CD4-positive, alpha-beta T cell treated with Interleukin-6 for 4 hours (primary cell): ENCODE measurements at regions not wholly inside any gene's neighbourhood (a gene's known extent, or its start where the extent isn't known, plus 50 kb on each side); places are given as distances from the start of the nearest gene placed in this dataset.
"Not testable (repeated sequence)": the region's sequence is repeated elsewhere in the genome, so short reads cannot be mapped to it uniquely, and the experiment has no call there.

ENCODE experiments used
- DNase-seq: peaks from one replicate; pipeline ENCODE4 v3.0.0-alpha.2; 2020; ENCODE audit warnings: mixed read lengths

DNA sequence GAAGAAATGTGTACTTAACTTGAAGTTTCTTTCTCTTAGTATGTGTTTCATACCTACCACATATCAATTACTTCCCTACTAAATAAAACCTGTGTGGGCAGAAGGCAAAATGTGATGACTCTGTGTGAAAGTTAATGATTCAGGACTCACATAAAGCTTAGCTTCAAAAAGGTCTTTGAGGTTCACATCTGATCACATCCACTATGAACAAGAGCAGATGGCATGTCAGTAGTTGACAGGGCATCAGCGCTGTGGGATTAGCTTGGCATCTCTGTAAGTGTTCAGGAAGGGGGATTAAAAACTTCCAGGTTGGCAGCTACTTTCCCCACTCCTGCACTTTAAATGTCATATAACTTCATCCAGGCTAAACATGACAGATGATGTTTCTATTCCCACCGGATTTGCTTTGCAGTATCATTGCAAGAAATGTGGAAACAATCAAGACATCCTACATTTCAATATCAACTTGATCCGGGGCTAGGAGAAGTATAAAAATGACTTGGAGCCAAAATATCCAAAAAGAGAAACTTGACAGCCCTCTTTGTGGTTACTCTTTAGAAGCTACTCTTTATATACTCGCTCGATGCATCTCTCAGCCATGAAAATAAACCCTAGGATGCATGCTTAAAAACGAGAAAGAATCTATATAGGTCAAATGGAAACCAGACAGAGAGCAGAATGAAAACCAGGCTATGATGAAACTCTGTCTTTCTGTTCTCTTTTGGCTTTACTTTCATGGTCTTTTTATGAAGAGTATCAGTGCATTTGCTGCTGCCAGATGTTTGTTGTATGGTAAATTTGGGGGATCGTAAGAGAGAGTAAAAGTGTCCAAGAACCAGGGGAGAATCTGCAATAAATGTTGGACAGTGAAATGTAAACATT is 273.1 kb upstream of the ALCAM start:
- no peak for DNase-seq

DNA sequence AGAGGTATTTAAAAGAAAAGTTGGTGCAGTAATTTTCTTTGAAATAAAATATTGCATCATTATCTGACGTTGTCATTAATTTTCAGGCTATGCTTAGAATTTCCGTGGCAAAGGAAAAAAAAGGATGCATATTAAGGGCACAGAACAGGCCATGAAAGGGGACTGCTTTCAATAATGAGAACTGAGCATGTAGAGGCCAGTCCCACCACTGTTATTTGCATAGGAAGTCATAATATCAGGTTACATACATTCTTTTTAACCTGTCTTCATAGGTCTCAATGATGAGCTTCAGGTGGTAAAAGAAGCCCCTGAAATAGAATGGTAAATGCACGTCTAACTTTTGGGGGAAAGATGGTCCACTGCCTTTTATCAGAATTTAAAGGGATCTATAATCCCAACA is 272.1 kb upstream of the ALCAM start:
- DNase-seq: no peak

DNA sequence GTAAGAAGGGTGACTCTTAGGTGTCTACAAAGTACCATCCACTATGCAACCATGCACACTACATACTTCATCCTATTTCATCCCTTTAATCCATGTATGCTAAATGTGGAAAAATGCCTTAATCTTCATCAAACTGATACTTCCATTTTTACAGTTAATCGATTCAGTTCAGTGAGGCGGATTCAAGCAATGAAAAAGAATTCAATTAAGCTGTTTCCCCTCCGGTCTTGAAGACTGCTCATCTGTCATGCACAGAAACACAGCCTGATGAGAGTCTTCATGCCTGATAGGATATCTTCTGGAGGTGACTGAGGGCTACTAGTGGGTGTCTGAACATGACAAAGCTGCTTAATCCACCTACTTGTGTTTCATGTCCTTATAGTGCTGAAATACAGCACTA is 270.6 kb upstream of the ALCAM start:
- DNase-seq: no peak

DNA sequence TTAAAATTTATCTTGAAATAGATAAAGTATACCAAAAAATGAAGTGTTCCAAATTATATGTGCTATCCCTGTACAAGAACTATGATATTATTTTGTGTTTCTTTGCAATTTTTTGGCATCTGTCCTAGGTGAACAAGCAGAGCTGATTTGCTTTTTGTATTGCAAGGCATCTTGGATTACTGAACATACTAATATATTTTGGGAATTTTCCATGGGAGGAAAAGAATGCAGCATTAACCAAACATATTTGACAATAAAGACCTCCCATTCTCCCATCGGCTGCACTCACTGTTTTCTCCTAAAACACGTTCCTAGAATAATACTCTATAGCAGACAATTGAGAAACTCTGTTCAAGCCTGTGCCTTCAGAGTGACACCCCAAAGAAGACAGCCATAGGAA is 265.1 kb upstream of the ALCAM start:
- DNase-seq: no peak

DNA sequence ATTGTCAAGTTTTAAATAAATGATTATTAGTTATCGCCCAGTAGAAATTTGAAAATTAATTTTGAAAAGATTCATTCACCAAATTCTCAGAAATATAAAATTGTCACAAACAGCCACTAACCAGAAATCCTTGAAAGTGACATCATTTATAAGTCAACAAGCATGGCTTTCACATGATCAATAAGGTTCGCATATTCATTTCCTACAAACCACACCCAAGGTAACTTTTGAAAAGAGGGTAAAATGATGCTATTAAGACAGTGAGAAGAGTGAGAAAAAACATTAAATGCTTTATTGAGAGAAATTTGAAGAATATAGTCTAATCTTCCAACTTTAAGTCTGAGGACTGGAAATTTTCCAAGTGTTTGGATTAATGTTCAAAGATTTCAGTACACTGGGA is 263.6 kb upstream of the ALCAM start:
- no peak for DNase-seq

DNA sequence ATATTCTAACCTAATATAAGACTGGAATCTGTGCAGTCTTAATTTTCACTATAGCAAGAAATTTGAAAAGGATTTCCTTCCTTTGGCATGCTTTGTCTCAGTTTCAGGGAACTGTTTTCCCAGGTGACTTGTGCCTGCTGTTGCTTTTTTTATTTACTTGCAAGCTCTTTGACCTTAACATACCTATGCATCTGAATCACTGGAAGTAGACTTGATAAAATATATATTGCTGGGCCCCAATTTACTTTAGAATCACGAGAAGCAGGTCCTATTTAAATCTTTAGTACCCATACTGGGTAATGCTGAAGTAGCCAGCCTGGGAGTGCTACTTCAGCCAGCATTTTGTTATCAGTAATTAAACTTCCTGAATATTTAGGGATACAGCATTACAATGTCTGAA is 257.9 kb upstream of the ALCAM start:
- DNase-seq: no peak

DNA sequence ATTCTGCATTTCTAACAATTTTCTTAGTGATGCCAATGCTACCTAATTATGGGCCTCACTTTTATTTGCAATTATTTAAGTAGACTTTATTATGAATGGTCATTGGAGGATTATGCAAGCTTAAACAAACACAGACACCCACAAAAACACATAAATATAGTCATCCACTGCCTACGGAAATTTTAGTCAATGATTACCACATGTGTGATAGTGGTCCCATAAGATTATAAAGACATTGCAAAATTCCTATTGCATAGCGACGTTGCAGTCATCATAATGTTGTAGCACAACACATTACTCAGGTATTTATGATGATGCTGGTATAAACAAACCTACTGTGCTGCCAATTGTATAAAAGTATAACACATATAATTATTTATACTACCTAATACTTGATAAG is 247.8 kb upstream of the ALCAM start:
- no peak for DNase-seq

DNA sequence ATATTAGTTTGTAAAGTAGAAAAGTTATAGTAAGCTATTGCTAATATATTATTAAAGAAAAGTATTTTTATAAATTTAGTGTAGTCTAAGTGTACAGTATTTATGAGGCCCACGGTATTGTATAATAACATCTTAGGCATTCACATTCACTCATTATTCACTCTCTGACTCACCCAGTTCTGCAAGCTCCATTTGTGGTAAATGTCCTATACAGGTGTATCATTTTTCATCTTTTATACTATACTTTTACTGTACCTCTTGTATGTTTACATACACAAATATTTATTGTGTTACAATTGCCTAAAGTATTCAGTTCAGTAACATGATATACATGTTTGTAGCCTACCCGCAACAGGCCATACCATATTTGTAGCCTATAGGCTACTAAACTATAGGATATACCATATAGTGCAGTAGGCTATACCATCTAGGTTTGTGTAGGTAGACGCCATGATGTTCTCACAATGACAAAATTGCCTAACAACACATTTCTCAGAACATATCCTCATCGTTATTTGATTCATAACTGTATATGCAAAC is 246.8 kb upstream of the ALCAM start:
- no peak for DNase-seq

DNA sequence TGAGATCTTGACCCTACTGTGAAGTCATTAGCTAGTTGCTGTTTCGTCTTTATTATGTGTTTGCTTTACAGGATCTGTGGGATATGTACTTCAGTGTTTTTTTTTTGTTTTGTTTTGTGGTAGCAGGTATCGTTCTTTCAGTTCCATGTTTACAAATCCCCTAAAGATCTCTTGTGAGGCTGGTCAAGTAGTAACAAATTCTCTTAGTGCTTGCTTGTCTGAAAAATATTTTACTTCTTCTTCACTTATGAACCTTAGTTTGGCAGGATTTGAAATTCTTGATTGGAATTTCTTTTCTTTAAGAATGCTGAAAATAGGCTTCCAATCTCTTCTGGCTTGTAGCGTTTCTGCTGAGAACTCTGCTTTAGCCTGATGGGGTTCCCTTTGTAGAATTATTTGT is 235.8 kb upstream of the ALCAM start:
- DNase-seq: no peak

DNA sequence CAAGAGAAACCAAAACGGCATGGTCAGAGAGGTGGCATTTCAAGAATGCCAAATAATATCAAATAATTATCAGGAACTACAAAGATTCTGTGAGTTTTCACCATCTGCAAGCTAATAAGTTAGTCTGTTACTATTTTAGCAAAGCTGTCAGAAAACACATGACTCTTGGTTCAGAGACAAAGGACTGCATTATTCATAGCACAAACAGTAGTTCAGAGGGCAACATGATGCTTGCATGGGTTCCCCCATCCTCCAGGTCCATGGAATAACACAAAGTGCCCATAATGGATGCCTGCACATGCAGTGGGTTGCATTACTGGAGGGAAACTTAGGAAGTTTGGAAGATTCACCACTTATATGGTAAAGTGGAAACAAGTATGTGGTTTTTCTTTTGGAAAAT is 228.8 kb upstream of the ALCAM start:
- DNase-seq: no peak

DNA sequence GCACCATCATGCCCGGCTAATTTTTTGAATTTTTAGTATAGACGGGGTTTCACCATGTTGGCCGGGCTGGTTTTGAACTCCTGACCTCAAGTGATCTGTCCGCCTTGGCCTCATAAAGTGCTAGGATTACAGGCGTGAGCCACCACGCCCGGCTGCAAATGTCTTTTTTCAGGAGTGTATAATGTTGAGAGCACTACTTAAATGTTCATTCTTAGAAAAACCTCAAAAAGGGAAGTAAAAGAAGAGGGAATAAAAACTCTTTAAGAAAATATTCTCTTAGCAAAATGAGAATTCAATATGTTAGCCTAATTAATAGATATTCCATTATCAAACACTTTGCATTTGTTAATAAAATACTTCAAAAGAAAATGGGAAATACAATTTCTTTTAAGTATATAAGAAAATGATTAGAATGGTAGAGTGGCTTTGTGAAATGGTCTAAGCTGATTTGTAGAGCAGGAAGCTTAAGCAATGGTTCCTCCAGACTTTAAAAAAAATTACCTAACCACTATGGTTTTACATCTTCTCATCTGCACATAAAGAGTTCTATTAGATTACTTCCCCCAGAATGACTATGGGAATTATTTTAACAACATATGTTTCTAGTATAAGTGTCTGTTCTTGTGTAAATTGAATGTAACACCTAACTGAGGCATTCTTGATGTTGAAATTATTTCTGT is 226.7 kb upstream of the ALCAM start:
- no peak for DNase-seq

DNA sequence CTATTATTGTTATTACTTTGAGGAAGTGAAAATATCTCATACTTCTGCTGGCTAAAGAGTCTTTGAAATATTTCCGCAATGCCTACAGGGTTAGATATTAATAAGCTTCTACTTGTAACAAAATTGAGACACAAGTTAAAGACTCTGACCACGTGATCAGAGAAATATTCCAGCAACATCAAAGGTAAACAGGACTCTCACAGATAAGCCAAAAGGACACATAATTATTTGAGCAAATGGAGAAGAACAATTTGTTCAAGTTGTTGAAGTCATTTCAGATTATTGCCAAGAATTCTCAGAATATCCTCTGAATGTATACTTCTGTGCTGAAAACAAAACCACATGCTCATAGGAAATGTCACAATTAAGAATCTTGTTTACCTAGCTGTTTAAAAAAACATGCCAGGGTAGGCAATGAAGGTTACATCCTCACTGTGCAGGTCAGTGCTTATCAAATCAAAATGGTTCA is 225.8 kb upstream of the ALCAM start:
- no peak for DNase-seq

DNA sequence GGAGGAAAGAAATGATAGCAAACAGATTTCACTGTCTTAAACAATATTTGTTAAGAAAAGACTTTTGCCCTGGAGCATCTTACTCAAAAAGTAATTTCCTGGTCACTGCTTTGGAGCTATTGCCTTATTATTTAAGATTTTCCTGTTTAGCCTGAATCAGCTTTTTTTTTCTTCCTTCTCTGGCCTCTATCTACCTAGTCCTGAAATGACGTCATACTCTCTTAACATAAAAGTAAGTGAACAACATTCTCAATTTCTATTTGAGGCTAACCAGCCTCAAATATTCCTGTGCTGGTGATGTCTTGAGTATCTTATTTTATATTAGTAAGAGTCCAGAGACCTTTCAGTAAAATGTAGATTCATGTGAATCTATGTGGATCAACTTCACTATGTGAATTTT is 221.9 kb upstream of the ALCAM start:
- DNase-seq: no peak

DNA sequence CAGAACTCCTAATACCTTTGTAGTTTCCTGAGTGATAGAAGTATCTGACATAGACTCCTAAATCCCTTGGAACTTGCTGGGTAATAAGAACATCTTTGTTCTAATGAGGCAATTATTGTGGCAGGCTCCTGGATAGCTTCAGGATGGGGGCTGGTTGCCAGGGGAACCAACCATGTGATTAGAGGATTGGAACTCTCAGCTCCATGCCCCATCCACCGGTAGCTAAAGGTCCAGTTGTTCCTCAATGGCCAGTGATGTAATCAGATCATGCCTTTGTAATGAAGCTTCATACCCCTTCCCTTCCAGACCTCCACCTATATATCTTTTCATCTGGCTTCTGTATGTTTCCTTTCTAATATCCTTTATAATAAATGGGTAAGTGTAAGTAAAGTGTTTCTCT is 221.2 kb upstream of the ALCAM start:
- DNase-seq: no peak

DNA sequence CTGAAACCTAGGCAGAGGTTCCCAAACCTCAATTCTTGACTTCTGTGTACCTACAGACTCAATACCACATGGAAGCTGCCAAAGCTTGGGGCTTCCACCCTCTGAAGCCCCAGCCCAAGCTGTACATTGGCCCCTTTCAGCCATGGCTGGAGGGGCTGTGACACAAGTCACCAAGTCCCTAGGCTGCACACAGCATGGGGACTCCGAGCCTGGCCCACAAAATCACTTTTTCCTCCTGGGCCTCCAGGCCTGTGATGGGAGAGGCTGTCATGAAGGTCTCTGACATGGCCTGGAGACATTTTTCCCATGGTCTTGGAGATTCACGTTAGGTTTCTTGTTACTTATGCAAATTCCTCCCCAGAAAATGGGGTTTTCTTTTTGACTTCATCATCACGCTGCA is 217.5 kb upstream of the ALCAM start:
- not testable (repeated sequence) for DNase-seq

DNA sequence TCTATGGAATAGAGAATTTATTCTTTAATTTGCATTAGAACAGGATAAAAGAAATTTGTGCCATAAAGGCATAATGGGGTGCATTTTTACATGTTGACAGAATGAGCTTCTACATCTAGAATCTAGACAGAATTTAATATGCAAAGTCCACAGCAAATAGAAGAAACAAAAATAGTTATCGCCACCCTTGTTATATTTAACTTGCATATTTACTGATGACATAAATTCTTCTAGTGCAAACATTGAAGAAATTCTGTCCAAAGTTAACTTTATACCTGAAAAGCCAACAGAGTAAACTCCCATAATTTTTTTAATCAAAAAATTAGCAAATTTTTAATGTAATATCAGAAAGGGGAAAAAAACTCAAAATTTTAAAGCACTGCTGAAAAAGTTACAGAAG is 213.7 kb upstream of the ALCAM start:
- no peak for DNase-seq

DNA sequence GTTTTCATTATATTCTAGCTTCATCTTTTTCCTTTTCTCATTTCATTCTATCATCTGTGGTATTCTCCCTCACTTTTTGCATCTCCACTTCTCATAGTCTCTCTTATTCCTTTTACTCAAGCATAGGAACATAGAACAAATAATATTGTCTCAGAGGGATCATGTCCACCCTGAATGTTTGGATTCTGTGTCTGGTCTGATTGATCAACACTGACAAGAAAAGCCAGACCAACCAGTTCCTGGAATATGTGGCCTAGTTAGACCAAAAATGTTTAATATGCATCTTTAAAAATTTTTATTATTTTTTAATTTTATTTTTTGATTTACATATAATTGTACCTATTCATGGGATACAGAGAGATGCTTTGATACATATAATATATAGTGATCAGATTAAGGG is 212.0 kb upstream of the ALCAM start:
- DNase-seq: no peak

DNA sequence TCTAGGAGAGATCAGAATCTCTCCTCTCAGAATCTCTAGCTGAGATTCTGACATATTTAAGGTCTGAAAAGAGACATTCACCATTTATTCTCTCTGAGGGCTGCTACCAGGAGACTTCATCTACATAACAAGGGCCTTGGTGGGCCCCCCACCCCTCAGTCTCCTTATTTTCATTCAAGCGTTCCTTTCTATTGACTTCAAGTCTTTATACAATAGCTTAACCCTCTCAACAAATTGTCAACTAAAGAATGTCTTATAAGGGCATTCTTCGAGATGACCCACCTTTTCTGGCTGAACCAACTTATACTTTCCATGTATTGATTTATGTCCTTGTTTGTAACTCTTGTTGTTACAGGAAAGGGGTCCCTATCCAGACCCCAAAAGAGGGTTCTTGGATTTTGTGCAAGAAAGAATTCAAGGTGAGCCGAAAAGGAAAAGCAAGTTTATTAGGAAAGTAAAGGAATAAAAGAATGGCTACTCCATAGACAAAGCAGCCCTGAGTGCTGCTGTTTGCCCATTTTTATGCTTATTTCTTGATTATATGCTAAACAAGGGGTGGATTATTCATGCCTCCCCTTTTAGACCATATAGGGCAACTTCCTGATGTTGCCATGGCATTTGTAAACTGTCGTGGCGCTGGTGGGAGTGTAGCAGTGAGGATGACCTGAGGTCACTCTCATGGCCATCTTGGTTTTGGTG is 209.5 kb upstream of the ALCAM start:
- no peak for DNase-seq

DNA sequence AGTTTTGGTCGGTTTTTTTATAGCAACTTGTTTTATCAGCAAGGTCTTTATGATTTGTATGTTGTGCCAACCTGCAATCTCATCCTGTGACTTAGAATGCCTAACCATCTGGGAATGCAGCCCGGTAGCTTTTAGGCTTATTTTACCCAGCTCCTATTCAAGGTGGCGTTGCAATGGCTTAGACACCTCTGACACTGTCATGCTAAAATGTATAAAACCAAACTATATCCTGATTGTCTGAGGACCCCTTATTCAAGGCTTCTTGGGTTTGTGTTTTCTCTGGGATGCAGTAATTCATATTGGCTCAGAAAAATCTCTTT is 209.0 kb upstream of the ALCAM start:
- no peak for DNase-seq

DNA sequence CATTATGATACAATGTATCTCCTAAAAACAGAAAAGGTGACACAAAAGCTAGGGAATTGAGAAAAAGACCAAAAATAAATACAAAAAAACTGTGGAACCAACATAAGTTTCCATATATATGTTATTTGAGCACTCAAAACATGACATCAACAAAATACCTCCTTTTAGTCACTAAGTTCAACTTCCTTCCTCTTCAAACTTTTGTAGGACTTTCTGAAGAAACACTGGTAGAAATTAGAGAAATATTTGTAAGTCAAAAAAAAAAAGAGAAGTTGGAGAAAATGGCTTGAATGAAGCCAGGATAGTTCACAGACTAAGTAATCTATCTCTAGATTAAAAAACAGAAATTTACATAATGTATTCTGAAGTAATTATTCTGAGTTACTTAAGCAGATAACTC is 208.4 kb upstream of the ALCAM start:
- no peak for DNase-seq

DNA sequence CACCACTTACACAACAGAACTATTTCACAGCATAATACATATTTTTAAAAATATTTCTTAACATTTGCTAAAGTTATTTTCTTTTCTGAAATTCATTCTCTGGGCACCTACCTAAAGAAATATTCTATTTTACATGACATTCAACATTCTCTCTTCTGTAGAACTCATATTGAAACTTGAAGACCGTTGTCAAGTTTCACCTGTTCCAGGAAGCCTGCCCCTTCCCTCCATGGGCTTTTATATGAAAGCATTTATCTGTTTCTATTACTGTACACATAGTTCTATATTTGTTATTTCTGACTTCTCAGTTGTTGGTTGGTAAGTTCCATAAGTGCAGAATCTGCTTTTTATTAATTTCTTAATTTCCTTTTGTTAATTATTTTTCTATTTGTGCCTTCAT is 204.3 kb upstream of the ALCAM start:
- no peak for DNase-seq

DNA sequence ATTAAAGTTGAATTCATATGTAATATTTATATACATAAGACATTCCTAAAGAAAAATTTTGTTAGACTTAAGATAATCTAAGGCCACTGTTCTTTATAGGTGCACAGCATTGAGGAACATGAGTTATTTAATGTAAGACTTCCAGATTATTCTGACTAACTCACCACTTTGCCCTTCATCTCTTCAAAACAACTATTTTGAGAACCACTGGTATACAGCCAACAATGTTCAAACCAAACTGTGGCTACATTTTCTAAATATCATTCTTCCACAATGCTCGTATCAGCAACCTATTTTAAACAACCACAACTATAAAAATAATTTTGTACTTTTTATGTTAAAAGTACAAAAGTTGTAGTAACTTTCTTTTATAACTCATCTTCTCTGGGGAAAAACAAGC is 199.8 kb upstream of the ALCAM start:
- no peak for DNase-seq

DNA sequence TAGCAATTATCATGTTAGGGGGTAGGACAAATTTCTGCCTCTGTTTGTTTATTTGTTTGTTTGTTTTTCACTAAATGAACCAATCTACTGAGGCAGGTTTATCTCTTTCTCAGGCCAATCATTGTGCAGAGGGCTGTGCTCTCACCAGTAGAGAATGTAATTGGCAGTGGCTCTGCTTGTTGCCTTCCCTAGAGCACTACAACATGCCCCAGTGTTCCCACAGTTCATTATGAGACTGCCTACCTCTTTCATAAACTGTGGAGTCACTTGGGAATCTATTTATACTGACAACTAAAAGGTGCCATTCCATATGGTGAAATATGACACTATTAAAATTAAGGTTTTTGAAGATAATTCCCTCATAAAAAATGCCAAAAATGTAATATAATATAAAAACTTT is 196.3 kb upstream of the ALCAM start:
- no peak for DNase-seq
